ENCODE measurements at regions not wholly inside any gene's neighbourhood (a gene's known extent, or its start where the extent isn't known, plus 50 kb on each side); places are given as distances from the start of the nearest gene placed in this dataset.

- DNase-seq (ENCODE audit: low spot score): no peak
- no peaks in the 10 kb centered on the region for H3K27me3 ChIP-seq (replicated peaks; ENCODE audit: insufficient read depth)
- no peaks in the 10 kb centered on the region for H3K9me3 ChIP-seq
- H3K4me3 ChIP-seq: no peak overlapping the region
- no peak for ATAC-seq (ENCODE audit: insufficient number of reproducible peaks, low FRiP score, low read depth)
- TF ChIP-seq, protein P1, sequence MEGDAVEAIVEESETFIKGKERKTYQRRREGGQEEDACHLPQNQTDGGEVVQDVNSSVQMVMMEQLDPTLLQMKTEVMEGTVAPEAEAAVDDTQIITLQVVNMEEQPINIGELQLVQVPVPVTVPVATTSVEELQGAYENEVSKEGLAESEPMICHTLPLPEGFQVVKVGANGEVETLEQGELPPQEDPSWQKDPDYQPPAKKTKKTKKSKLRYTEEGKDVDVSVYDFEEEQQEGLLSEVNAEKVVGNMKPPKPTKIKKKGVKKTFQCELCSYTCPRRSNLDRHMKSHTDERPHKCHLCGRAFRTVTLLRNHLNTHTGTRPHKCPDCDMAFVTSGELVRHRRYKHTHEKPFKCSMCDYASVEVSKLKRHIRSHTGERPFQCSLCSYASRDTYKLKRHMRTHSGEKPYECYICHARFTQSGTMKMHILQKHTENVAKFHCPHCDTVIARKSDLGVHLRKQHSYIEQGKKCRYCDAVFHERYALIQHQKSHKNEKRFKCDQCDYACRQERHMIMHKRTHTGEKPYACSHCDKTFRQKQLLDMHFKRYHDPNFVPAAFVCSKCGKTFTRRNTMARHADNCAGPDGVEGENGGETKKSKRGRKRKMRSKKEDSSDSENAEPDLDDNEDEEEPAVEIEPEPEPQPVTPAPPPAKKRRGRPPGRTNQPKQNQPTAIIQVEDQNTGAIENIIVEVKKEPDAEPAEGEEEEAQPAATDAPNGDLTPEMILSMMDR (IDR thresholded peaks at IDR 0.05): no peak
- no peak overlapping the region for H3K27ac ChIP-seq
- no peaks in the 10 kb centered on the region for H3K36me3 ChIP-seq
- peaks cover 4 to 6% of the 10 kb centered on the region in 2 donors for H3K4me1 ChIP-seq (ENCODE audit: control insufficient read depth in 1 of 2, low read depth in 2 of 2)
These were observed 68.3 kb downstream of the NENF start for GRCh38 chr1:212500983-212501382.

DNA sequence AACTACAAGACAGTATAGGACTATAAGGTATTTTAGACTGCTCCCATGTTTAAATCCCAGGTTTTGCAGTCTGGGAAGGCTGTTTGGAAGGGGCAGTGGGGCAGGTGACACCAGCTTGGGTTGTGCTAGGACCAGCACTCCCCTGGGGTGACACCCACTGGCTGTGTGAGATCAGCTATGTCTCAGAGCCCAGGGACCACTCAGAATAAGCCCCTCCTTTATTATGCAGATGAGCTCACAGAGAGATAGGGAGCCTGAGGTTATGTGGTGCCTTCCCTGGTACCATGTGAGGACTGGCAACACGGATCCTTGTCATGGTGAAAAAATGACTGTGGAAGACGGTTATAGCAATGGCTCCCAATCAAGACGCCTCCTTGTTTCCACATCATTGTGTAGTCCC, 71.0 kb downstream of the NENF start:
- TF ChIP-seq, protein P1 (IDR thresholded peaks at IDR 0.05): no peak
- ATAC-seq (ENCODE audit: insufficient number of reproducible peaks, low FRiP score, low read depth) (no peak), DNase-seq (ENCODE audit: low spot score) (no peak)
- Histone ChIP-seq H3K9me3 (no peaks in the 10 kb centered on the region), H3K4me1 (ENCODE audit: control insufficient read depth in 1 of 2, low read depth in 2 of 2) (peaks cover under 1 to 1% of the 10 kb centered on the region in 2 donors), H3K27me3 (replicated peaks; ENCODE audit: insufficient read depth) (no peaks in the 10 kb centered on the region), H3K27ac (no peak overlapping the region), H3K4me3 (no peak overlapping the region), H3K36me3 (no peaks in the 10 kb centered on the region)

DNA sequence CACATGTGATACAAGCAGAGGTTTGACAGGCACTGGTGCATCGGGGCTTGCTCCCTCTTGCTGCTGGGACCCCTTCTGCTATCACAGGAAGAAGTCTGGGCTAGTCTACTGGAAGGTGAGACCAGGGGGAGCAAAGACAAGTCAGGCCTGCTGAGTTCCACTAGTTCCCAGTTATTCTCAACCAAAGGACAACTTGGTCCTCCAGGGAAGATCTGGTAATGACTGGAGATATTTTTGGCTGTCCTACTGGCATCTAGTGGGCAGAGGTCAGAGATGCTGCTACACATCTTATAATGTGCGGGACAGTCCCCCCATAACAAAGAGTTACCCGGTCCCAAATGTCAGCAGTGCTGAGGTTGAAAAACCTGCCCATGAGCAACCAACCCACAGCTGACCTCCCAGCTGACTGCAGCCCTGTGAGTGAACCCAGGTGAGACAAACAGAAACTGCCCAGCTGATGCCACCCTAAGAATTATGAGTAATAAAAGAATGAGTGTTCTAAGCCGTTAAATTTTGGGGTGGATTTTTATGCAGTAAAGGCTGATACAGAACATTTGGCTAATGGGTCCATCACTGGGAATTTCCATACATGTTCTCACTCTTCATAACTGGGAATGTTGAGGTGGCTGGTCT, 71.6 kb downstream of the NENF start:
- no peaks in the 10 kb centered on the region for H3K36me3 ChIP-seq
- no peak overlapping the region for H3K4me3 ChIP-seq
- TF ChIP-seq, protein P1 (IDR thresholded peaks at IDR 0.05): no peak
- H3K27ac ChIP-seq: no peak overlapping the region
- DNase-seq (ENCODE audit: low spot score): no peak
- no peaks in the 10 kb centered on the region for H3K4me1 ChIP-seq (ENCODE audit: control insufficient read depth in 1 of 2, low read depth in 2 of 2)
- H3K9me3 ChIP-seq: no peaks in the 10 kb centered on the region
- no peak for ATAC-seq (ENCODE audit: insufficient number of reproducible peaks, low FRiP score, low read depth)
- H3K27me3 ChIP-seq (replicated peaks; ENCODE audit: insufficient read depth): no peaks in the 10 kb centered on the region

GRCh38 chr1:212506666-212507065, 73.9 kb downstream of the NENF start:
- Histone ChIP-seq H3K27me3 (replicated peaks; ENCODE audit: insufficient read depth) (no peaks in the 10 kb centered on the region), H3K9me3 (no peaks in the 10 kb centered on the region), H3K36me3 (no peaks in the 10 kb centered on the region), H3K27ac (no peak overlapping the region), H3K4me3 (no peak overlapping the region), H3K4me1 (ENCODE audit: control insufficient read depth in 1 of 2, low read depth in 2 of 2) (no peaks in the 10 kb centered on the region)
- DNase-seq (ENCODE audit: low spot score): no peak
- TF ChIP-seq, protein P1 (IDR thresholded peaks at IDR 0.05): no peak
- no peak for ATAC-seq (ENCODE audit: insufficient number of reproducible peaks, low FRiP score, low read depth)

- H3K4me1 ChIP-seq (ENCODE audit: control insufficient read depth in 1 of 2, low read depth in 2 of 2): no peaks in the 10 kb centered on the region
- no peak for DNase-seq (ENCODE audit: low spot score)
- H3K27me3 ChIP-seq (replicated peaks; ENCODE audit: insufficient read depth): no peaks in the 10 kb centered on the region
- H3K9me3 ChIP-seq: no peaks in the 10 kb centered on the region
- ATAC-seq (ENCODE audit: insufficient number of reproducible peaks, low FRiP score, low read depth): no peak
- no peak overlapping the region for H3K27ac ChIP-seq
- no peak overlapping the region for H3K4me3 ChIP-seq
- no peaks in the 10 kb centered on the region for H3K36me3 ChIP-seq
- TF ChIP-seq, protein P1 (IDR thresholded peaks at IDR 0.05): no peak
These were observed 74.6 kb downstream of the NENF start for GRCh38 chr1:212507369-212507768.
